Astrocyte of the cerebellum (primary cell): ENCODE measurements at regions not wholly inside any gene's neighbourhood (a gene's known extent, or its start where the extent isn't known, plus 50 kb on each side); places are given as distances from the start of the nearest gene placed in this dataset.
"Not testable (repeated sequence)": the region's sequence is repeated elsewhere in the genome, so short reads cannot be mapped to it uniquely, and the experiment has no call there.

Experiments used
- DNase-seq: peaks from one replicate; pipeline ENCODE4 v3.0.0-alpha.2; 2011; ENCODE audit warnings: low read depth
- H3K4me3 ChIP-seq: 2 replicates; pipeline ENCODE4 v1.5.1; 2011; ENCODE audit warnings: mild to moderate bottlenecking, low read depth, low read length, moderate library complexity
- CTCF ChIP-seq: IDR thresholded peaks from 2 replicates; pipeline ENCODE4 v1.5.1; 2012; ENCODE audit warnings: low read length, low read depth, moderate library complexity, mild to moderate bottlenecking; ENCODE audit errors: missing control alignments
- in situ Hi-C: cut with HindIII; loops from 2 replicates; pipeline ENCODE4 v1.10.0; 2017; ENCODE audit warnings: low sequenced_read_pairs

- in situ Hi-C loops: no loop called here
- H3K4me3 ChIP-seq: no peak overlapping the region
- no peak for DNase-seq
- TF ChIP-seq CTCF: no peak
Observed at GRCh38 chr9:89687188-89687587, 82.4 kb downstream of the GADD45G start.

GRCh38 chr9:89687848-89688247 lies 83.0 kb downstream of the GADD45G start:
- no peak overlapping the region for H3K4me3 ChIP-seq
- in situ Hi-C loops: no loop called here
- no peak for DNase-seq
- no peak for TF ChIP-seq CTCF

- DNase-seq, in situ Hi-C loops, H3K4me3 ChIP-seq: not testable (repeated sequence)
Observed at GRCh38 chr9:89689321-89689720, 84.5 kb downstream of the GADD45G start.

GRCh38 chr9:89690334-89690912 lies 85.6 kb downstream of the GADD45G start:
- DNase-seq: no peak
- in situ Hi-C loops: no loop called here
- H3K4me3 ChIP-seq: no peak overlapping the region
- TF ChIP-seq CTCF: no peak

GRCh38 chr9:89695441-89695891 lies 90.7 kb downstream of the GADD45G start:
- TF ChIP-seq CTCF: no peak
- DNase-seq: no peak
- H3K4me3 ChIP-seq: no peak overlapping the region
- in situ Hi-C loops: no loop called here

- DNase-seq, in situ Hi-C loops, H3K4me3 ChIP-seq: not testable (repeated sequence)
Observed at GRCh38 chr9:89695979-89696378, 91.2 kb downstream of the GADD45G start.

- TF ChIP-seq CTCF: no peak
Observed at GRCh38 chr9:89696780-89697179, 92.0 kb downstream of the GADD45G start.

GRCh38 chr9:89697553-89697952 lies 92.7 kb downstream of the GADD45G start:
- TF ChIP-seq CTCF: no peak
- in situ Hi-C loops: no loop called here
- no peak for DNase-seq
- H3K4me3 ChIP-seq: no peak overlapping the region

More at GRCh38 chr9:89696780-89697179, 92.0 kb downstream of the GADD45G start:
- in situ Hi-C loops: no loop called here
- no peak overlapping the region for H3K4me3 ChIP-seq
- DNase-seq: no peak
